GM21723 (cell line): ENCODE measurements at regions not wholly inside any gene's neighbourhood (a gene's known extent, or its start where the extent isn't known, plus 50 kb on each side); places are given as distances from the start of the nearest gene placed in this dataset.

Experiments
- ATAC-seq: cut with Tn5 transposase; IDR thresholded peaks from one replicate; pipeline ENCODE4 v1.9.1; 2021; ENCODE audit warnings: mild to moderate bottlenecking, moderate library complexity; ENCODE audit not compliant: unreplicated experiment

GRCh38 chr15:69574506-69574905 lies 121.9 kb downstream of the RPLP1 start:
- no peak for ATAC-seq

GRCh38 chr15:69575387-69575786 lies 122.8 kb downstream of the RPLP1 start:
- no peak for ATAC-seq

- ATAC-seq: no peak
Observed at GRCh38 chr15:69576035-69576526, 123.5 kb downstream of the RPLP1 start.

GRCh38 chr15:69576948-69577351 lies 124.3 kb downstream of the RPLP1 start:
- no peak for ATAC-seq

GRCh38 chr15:69577397-69577796 lies 124.8 kb downstream of the RPLP1 start:
- no peak for ATAC-seq

GRCh38 chr15:69578252-69578651 lies 125.6 kb downstream of the RPLP1 start:
- ATAC-seq: no peak

GRCh38 chr15:69578787-69579583 lies 126.4 kb downstream of the RPLP1 start:
- no peak for ATAC-seq

- no peak for ATAC-seq
Observed at GRCh38 chr15:69579950-69580618, 127.5 kb downstream of the RPLP1 start.

GRCh38 chr15:69583626-69584025 lies 131.0 kb downstream of the RPLP1 start:
- no peak for ATAC-seq

- ATAC-seq: no peak
Observed at GRCh38 chr15:69585937-69586336, 133.3 kb downstream of the RPLP1 start.

- no peak for ATAC-seq
Observed at GRCh38 chr15:69586721-69587120, 134.1 kb downstream of the RPLP1 start.

- ATAC-seq: no peak
Observed at GRCh38 chr15:69587723-69588426, 135.3 kb downstream of the RPLP1 start.

GRCh38 chr15:69590201-69590710 lies 137.6 kb downstream of the RPLP1 start:
- ATAC-seq: no peak

- ATAC-seq: no peak
Observed at GRCh38 chr15:69590932-69591524, 138.4 kb downstream of the RPLP1 start.

- ATAC-seq: no peak
Observed at GRCh38 chr15:69591905-69592508, 139.4 kb downstream of the RPLP1 start.

GRCh38 chr15:69592954-69593353 lies 140.3 kb downstream of the RPLP1 start:
- ATAC-seq: no peak

GRCh38 chr15:69593488-69593887 lies 140.9 kb downstream of the RPLP1 start:
- ATAC-seq: no peak

GRCh38 chr15:69593981-69594966 lies 141.7 kb downstream of the RPLP1 start:
- ATAC-seq: no peak

- no peak for ATAC-seq
Observed at GRCh38 chr15:69595009-69595791, 142.6 kb downstream of the RPLP1 start.
